ENCODE measurements at regions not wholly inside any gene's neighbourhood (a gene's known extent, or its start where the extent isn't known, plus 50 kb on each side); places are given as distances from the start of the nearest gene placed in this dataset.

- TF ChIP-seq CTCF (IDR thresholded peaks at IDR 0.05; ENCODE audit: low read length) (no peak), EZH2phosphoT487 (IDR thresholded peaks at IDR 0.05; ENCODE audit: low read length) (no peak), EZH2 (optimal IDR thresholded peaks at IDR 0.05; ENCODE audit: low read depth, low read length) (no peak)
Measured at GRCh38 chr1:221923929-221924598, 182.2 kb upstream of the DUSP10 start.
